K562 (cell line): ENCODE measurements at regions not wholly inside any gene's neighbourhood (a gene's known extent, or its start where the extent isn't known, plus 50 kb on each side); places are given as distances from the start of the nearest gene placed in this dataset.

ENCODE experiments used
- ATAC-seq: fragments of 200-7000 bp; cut with Tn5 transposase; 3 replicates; pipeline ENCODE4 v1.9.1; 2020; ENCODE audit warnings: moderate library complexity
- BruUV-seq: library from RNA; stranded (reverse); fragments of 400-500 nt; replicated peaks from 2 replicates; lab custom pipeline; 2021; lab: Mats Ljungman, UMichigan
- CTCF ChIA-PET: fragments of 300-600 bp; formaldehyde crosslinking; extraction: SDS; loops from one replicate; lab custom pipeline; 2021; ENCODE audit warnings: low intra/inter-chr PET ratio; lab: Yijun Ruan, JAX
- POLR2A ChIA-PET: fragments of 300-600, 350-650 bp; sonication (Branson Sonifier 250); formaldehyde crosslinking; extraction: SDS; loops from one replicate; lab custom pipeline; 2021; ENCODE audit warnings: antibody characterized with exemption, inconsistent platforms; lab: Yijun Ruan, JAX
- DNase-seq, 4 experiments: peaks; one replicate each; pipeline versions ENCODE4 v3.0.0 to v3.0.0-alpha.2; 2011 to 2018; ENCODE audit warnings: low spot score in 3 of 4, mixed read lengths in 3 of 4; ENCODE audit errors: extremely low read depth in 1 of 4
- FAIRE-seq: peaks from 2 replicates; lab custom pipeline; 2011; peaks lifted over from hg19 to GRCh38; lab: Jason Lieb, UNC
- H2AFZ ChIP-seq: 2 replicates; pipeline ENCODE4 v1.6.0; 2011; ENCODE audit warnings: low read depth, low read length, control low read depth, inconsistent platforms
- H3K27ac ChIP-seq: fragments of 200-600 bp; 3 replicates; pipeline ENCODE4 v1.8.0; 2011; ENCODE audit warnings: low read depth, mild to moderate bottlenecking, control low read depth, inconsistent platforms, low read length, moderate library complexity, mixed read lengths; ENCODE audit errors: extremely low read depth
- H3K27me3 ChIP-seq, 2 experiments: fragments of 300-600 bp in 1 of 2; 2 replicates in 1 of 2; 3 replicates in 1 of 2; pipeline versions ENCODE4 v1.6.0 to v1.8.0; 2011; ENCODE audit warnings: inconsistent platforms in 2 of 2, low read length in 2 of 2, mild to moderate bottlenecking in 1 of 2, mixed read lengths in 1 of 2, moderate library complexity in 1 of 2; ENCODE audit not compliant: control insufficient read depth in 2 of 2, insufficient read depth in 2 of 2
- H3K36me3 ChIP-seq: fragments of 300-600 bp; 3 replicates; pipeline ENCODE4 v1.8.0; 2011; ENCODE audit warnings: mild to moderate bottlenecking, low read length, inconsistent platforms; ENCODE audit not compliant: control insufficient read depth, insufficient read depth
- H3K4me1 ChIP-seq, 2 experiments: fragments of 200-600 bp in 1 of 2; replicated peaks in 1 of 2; 2 replicates in 1 of 2; 3 replicates in 1 of 2; pipeline versions ENCODE4 v1.5.1 to v1.8.0; 2011; ENCODE audit warnings: inconsistent platforms in 2 of 2, low read length in 2 of 2, mild to moderate bottlenecking in 1 of 2, mixed read lengths in 1 of 2, moderate library complexity in 1 of 2; ENCODE audit not compliant: control insufficient read depth in 2 of 2, insufficient read depth in 2 of 2
- H3K4me2 ChIP-seq: 2 replicates; pipeline ENCODE4 v1.6.1; 2011; ENCODE audit warnings: low read length, control low read depth, inconsistent platforms, mixed read lengths; ENCODE audit not compliant: insufficient read depth
- H3K4me3 ChIP-seq: fragments of 200-600 bp; sonication (generic), shearing (Covaris generic); 2 replicates; pipeline ENCODE4 v1.5.1; 2016; ENCODE audit warnings: control low read depth, inconsistent platforms
- H3K79me2 ChIP-seq: fragments of 200-600 bp; 3 replicates; pipeline ENCODE4 v1.8.0; 2011; ENCODE audit warnings: low read length, inconsistent platforms; ENCODE audit not compliant: control insufficient read depth, insufficient read depth
- H3K9ac ChIP-seq, 2 experiments: 2 replicates each; pipeline versions ENCODE4 v1.6.0 to v1.6.1; 2011; ENCODE audit warnings: low read depth in 2 of 2, low read length in 2 of 2, control low read depth in 1 of 2, inconsistent platforms in 1 of 2, mild to moderate bottlenecking in 1 of 2, mixed read lengths in 1 of 2; ENCODE audit not compliant: insufficient read depth in 1 of 2
- H3K9me1 ChIP-seq: one replicate; pipeline ENCODE4 v1.6.0; 2011; ENCODE audit warnings: inconsistent platforms, mild to moderate bottlenecking, low read length, moderate library complexity; ENCODE audit not compliant: control insufficient read depth, insufficient read depth
- H3K9me3 ChIP-seq: replicated peaks from 2 replicates; pipeline ENCODE4 v1.5.1; 2011; ENCODE audit warnings: low read depth, low read length, inconsistent platforms; ENCODE audit not compliant: control insufficient read depth, insufficient read depth
- H4K20me1 ChIP-seq: replicated peaks from 2 replicates; pipeline ENCODE4 v1.6.1; 2011; ENCODE audit warnings: low read length, inconsistent platforms, mixed read lengths; ENCODE audit not compliant: control insufficient read depth, insufficient read depth
- ARID2 ChIP-seq: fragments of 450-650 bp; IDR thresholded peaks from 2 replicates; pipeline ENCODE4 v1.6.1; 2017; ENCODE audit warnings: antibody characterized with exemption, mild to moderate bottlenecking
- DNMT1 ChIP-seq: fragments of 450-650 bp; IDR thresholded peaks from 2 replicates; pipeline ENCODE4 v1.6.1; 2016; ENCODE audit warnings: antibody characterized with exemption, mild to moderate bottlenecking
- ESRRB ChIP-seq: fragments of 250-450 bp; sonication (Bioruptor Pico); IDR thresholded peaks from 2 replicates; pipeline ENCODE4 v1.5.0; 2020; ENCODE audit warnings: mild to moderate bottlenecking, moderate library complexity, borderline replicate concordance
- HDAC1 ChIP-seq, 2 experiments: fragments of 450-650 bp; IDR thresholded peaks; 2 replicates each; pipeline ENCODE4 v1.6.1; 2016 to 2017; ENCODE audit warnings: inconsistent platforms in 1 of 2, mild to moderate bottlenecking in 1 of 2, moderate library complexity in 1 of 2
- MYC ChIP-seq, 2 experiments: fragments of 250-450 bp in 1 of 2; sonication (Bioruptor Pico) in 1 of 2; IDR thresholded peaks; 2 replicates each; pipeline versions ENCODE4 v1.5.1 to v1.6.1; 2012 to 2021; ENCODE audit warnings: low read depth in 2 of 2, borderline replicate concordance in 1 of 2, improper control_type of control experiment in 1 of 2, low read length in 1 of 2, mild to moderate bottlenecking in 1 of 2, moderate library complexity in 1 of 2
- NBN ChIP-seq: fragments of 450-650 bp; IDR thresholded peaks from 2 replicates; pipeline ENCODE4 v1.6.1; 2016; ENCODE audit warnings: low read depth, mild to moderate bottlenecking
- NCOA4 ChIP-seq: fragments of 450-650 bp; IDR thresholded peaks from 2 replicates; pipeline ENCODE4 v1.6.1; 2018; ENCODE audit warnings: mild to moderate bottlenecking; ENCODE audit not compliant: partially characterized antibody
- POLR2B ChIP-seq: fragments of 450-650 bp; IDR thresholded peaks from 2 replicates; pipeline ENCODE4 v1.6.1; 2018; ENCODE audit warnings: low read depth; ENCODE audit not compliant: partially characterized antibody
- PTRF ChIP-seq: fragments of 450-650 bp; IDR thresholded peaks from 2 replicates; pipeline ENCODE4 v1.6.1; 2016; ENCODE audit warnings: mild to moderate bottlenecking, missing genetic modification characterization, missing compliant biosample characterization
- RCOR1 ChIP-seq, 2 experiments: IDR thresholded peaks; 2 replicates each; pipeline ENCODE4 v1.6.1; 2012; ENCODE audit warnings: low read depth in 2 of 2, low read length in 2 of 2, borderline replicate concordance in 1 of 2, improper control_type of control experiment in 1 of 2
- SLC30A9 ChIP-seq: fragments of 250-450 bp; sonication (Bioruptor Pico); IDR thresholded peaks from 2 replicates; pipeline ENCODE4 v1.8.0; 2022; ENCODE audit warnings: mild to moderate bottlenecking, moderate library complexity
- STAT5A ChIP-seq: IDR thresholded peaks from 2 replicates; pipeline ENCODE4 v1.6.1; 2012; ENCODE audit warnings: low read length, inconsistent platforms, borderline replicate concordance
- ZNF140 ChIP-seq: fragments of 250-450 bp; sonication (Bioruptor Pico); IDR thresholded peaks from 2 replicates; pipeline ENCODE4 v1.8.0; 2021; ENCODE audit warnings: moderate library complexity, mild to moderate bottlenecking, inconsistent platforms
- WGBS: fragments of 100-300 bp; shearing (Covaris generic); methylation state at CpG from one replicate; pipeline ENCODE4 v1.1.6; 2016; ENCODE audit warnings: low coverage, mixed read lengths; ENCODE audit not compliant: insufficient coverage; ENCODE audit errors: missing lambda C conversion rate; 5-methylcytosine and 5-hydroxymethylcytosine counted together
- in situ Hi-C: fragments of 300-500 bp; cut with MboI; formaldehyde crosslinking; loops from 4 replicates; pipeline ENCODE4 v1.15.0; 2018; ENCODE audit warnings: inconsistent platforms, mixed read lengths
- intact Hi-C: fragments of 100-400 bp; cut with micrococcal nuclease; formaldehyde crosslinking; loops from 2 replicates; pipeline ENCODE4 v1.14.2; 2022
- TF ChIP-seq, protein P1 (sequence below), 2 experiments: fragments of 450-650 bp in 1 of 2; IDR thresholded peaks; 2 replicates each; pipeline ENCODE4 v1.6.1; 2011 to 2017; ENCODE audit warnings: low read depth in 2 of 2, antibody characterized with exemption in 1 of 2, borderline replicate concordance in 1 of 2, low read length in 1 of 2, mild to moderate bottlenecking in 1 of 2, mixed read lengths in 1 of 2; ENCODE audit not compliant: control insufficient read depth in 1 of 2
- TF ChIP-seq, protein P2 (sequence below): fragments of 250-450 bp; sonication (Bioruptor Pico); IDR thresholded peaks from 2 replicates; pipeline ENCODE4 v1.5.0; 2020; ENCODE audit warnings: mild to moderate bottlenecking

DNA sequence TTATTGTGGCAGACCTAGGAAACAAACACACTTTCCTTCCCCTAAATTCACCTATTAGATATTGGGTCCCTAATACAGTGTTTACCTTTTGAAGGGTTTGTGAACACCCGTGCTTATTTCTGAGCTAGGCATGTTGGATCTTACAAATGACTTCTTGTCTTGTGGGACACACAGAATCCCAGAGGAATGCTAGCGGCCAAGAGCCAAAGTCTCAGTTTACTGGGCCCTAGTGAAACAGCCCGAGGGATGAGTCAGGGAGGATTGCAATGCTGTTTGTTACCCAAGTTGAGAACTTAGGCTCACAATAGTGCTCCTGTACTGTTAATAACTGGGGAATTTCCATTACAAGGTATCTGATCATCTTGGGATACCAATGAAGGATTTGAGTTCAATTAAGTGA is 100.1 kb upstream of the AKT3 start:
- Histone ChIP-seq H3K9me1 (no peaks in the 10 kb centered on the region), H3K36me3 (no peaks in the 10 kb centered on the region), H3K9me3 (no peaks in the 10 kb centered on the region), H3K79me2 (no peaks in the 10 kb centered on the region), H3K4me2 (no peak overlapping the region), H3K4me3 (no peak overlapping the region), H3K27ac (no peak overlapping the region), H2AFZ (no peak overlapping the region), H3K27me3 (peaks cover 13 to 30% of the 10 kb centered on the region in 2 experiments), H3K4me1 (no peaks in the 10 kb centered on the region; a peak in 1 of 5 replicates), H4K20me1 (no peaks in the 10 kb centered on the region; the same call in 1 of the 2 replicates), H3K9ac (no peak overlapping the region)
- ChIA-PET POLR2A (interaction anchor here (0.5 kb wide), 1 partner anchor 1020 kb away, joined by 3 read pairs; no protein-coding TSS in a partner anchor), CTCF (no interaction called here)
- intact Hi-C loops: no loop called here
- FAIRE-seq (no peak), DNase-seq (no peak), ATAC-seq (no peak)
- in situ Hi-C loops: no loop called here
- no TSS peak for BruUV-seq
- WGBS: 2% methylated on average over 3 of the region's 3 CpGs
- TF ChIP-seq ESRRB (CRISPR knock-in tag) (no peak), SLC30A9 (CRISPR knock-in tag) (no peak), DNMT1 (no peak), NCOA4 (no peak), HDAC1 (IDR thresholded peaks at IDR 0.05) (no peak), MYC (IDR thresholded peaks at IDR 0.05; ENCODE audit: low read depth, low read length) (no peak), MYC (CRISPR knock-in tag; IDR thresholded peaks at IDR 0.05; ENCODE audit: borderline replicate concordance, low read depth) (no peak), POLR2B (no peak), ARID2 (no peak), NBN (no peak), STAT5A (no peak), ZNF140 (CRISPR knock-in tag) (no peak), RCOR1 (IDR thresholded peaks at IDR 0.05; ENCODE audit: borderline replicate concordance in 1 of 2, low read depth in 2 of 2, low read length in 2 of 2) (no peak), PTRF (tag) (no peak)
- TF ChIP-seq, protein P1, sequence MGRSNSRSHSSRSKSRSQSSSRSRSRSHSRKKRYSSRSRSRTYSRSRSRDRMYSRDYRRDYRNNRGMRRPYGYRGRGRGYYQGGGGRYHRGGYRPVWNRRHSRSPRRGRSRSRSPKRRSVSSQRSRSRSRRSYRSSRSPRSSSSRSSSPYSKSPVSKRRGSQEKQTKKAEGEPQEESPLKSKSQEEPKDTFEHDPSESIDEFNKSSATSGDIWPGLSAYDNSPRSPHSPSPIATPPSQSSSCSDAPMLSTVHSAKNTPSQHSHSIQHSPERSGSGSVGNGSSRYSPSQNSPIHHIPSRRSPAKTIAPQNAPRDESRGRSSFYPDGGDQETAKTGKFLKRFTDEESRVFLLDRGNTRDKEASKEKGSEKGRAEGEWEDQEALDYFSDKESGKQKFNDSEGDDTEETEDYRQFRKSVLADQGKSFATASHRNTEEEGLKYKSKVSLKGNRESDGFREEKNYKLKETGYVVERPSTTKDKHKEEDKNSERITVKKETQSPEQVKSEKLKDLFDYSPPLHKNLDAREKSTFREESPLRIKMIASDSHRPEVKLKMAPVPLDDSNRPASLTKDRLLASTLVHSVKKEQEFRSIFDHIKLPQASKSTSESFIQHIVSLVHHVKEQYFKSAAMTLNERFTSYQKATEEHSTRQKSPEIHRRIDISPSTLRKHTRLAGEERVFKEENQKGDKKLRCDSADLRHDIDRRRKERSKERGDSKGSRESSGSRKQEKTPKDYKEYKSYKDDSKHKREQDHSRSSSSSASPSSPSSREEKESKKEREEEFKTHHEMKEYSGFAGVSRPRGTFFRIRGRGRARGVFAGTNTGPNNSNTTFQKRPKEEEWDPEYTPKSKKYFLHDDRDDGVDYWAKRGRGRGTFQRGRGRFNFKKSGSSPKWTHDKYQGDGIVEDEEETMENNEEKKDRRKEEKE (IDR thresholded peaks at IDR 0.05; ENCODE audit: borderline replicate concordance in 1 of 2, control insufficient read depth in 1 of 2, low read depth in 2 of 2, low read length in 1 of 2): no peak
- TF ChIP-seq, protein P2, sequence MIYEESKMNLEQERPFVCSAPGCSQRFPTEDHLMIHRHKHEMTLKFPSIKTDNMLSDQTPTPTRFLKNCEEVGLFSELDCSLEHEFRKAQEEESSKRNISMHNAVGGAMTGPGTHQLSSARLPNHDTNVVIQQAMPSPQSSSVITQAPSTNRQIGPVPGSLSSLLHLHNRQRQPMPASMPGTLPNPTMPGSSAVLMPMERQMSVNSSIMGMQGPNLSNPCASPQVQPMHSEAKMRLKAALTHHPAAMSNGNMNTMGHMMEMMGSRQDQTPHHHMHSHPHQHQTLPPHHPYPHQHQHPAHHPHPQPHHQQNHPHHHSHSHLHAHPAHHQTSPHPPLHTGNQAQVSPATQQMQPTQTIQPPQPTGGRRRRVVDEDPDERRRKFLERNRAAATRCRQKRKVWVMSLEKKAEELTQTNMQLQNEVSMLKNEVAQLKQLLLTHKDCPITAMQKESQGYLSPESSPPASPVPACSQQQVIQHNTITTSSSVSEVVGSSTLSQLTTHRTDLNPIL: no peak
